Astrocyte (in vitro differentiated cells and primary cell): ENCODE measurements at regions not wholly inside any gene's neighbourhood (a gene's known extent, or its start where the extent isn't known, plus 50 kb on each side); places are given as distances from the start of the nearest gene placed in this dataset.

Experiments used
- DNase-seq: peaks from one replicate; pipeline ENCODE4 v3.0.0-alpha.2; 2010; ENCODE audit warnings: low read depth
- FAIRE-seq: peaks from 2 replicates; lab custom pipeline; 2011; peaks lifted over from hg19 to GRCh38; lab: Jason Lieb, UNC
- H2AFZ ChIP-seq: 2 replicates; pipeline ENCODE4 v1.6.0; 2012; ENCODE audit warnings: low read depth, low read length, inconsistent platforms
- H3K27ac ChIP-seq: 2 replicates; pipeline ENCODE4 v1.5.1; 2011; ENCODE audit warnings: low read depth, low read length, inconsistent platforms
- H3K27me3 ChIP-seq: 2 replicates; pipeline ENCODE4 v1.6.0; 2011; ENCODE audit warnings: low read length, inconsistent platforms; ENCODE audit not compliant: insufficient read depth
- H3K36me3 ChIP-seq: 2 replicates; pipeline ENCODE4 v1.5.1; 2011; ENCODE audit warnings: low read length, inconsistent platforms; ENCODE audit not compliant: insufficient read depth
- H3K4me1 ChIP-seq: 2 replicates; pipeline ENCODE4 v1.5.1; 2011; ENCODE audit warnings: low read length, inconsistent platforms; ENCODE audit not compliant: insufficient read depth
- H3K4me2 ChIP-seq: 2 replicates; pipeline ENCODE4 v1.6.0; 2012; ENCODE audit warnings: low read length, inconsistent platforms
- H3K4me3 ChIP-seq: 2 replicates; pipeline ENCODE4 v1.5.1; 2011; ENCODE audit warnings: low read depth, mild to moderate bottlenecking, low read length, inconsistent platforms; ENCODE audit not compliant: insufficient read depth
- H3K79me2 ChIP-seq: 2 replicates; pipeline ENCODE4 v1.6.0; 2012; ENCODE audit warnings: mild to moderate bottlenecking, low read length, inconsistent platforms; ENCODE audit not compliant: insufficient read depth
- H3K9ac ChIP-seq: 2 replicates; pipeline ENCODE4 v1.6.0; 2012; ENCODE audit warnings: mild to moderate bottlenecking, low read length, inconsistent platforms
- H3K9me3 ChIP-seq: 2 replicates; pipeline ENCODE4 v1.5.1; 2012; ENCODE audit warnings: low read depth, mild to moderate bottlenecking, low read length, inconsistent platforms; ENCODE audit not compliant: insufficient read depth
- H4K20me1 ChIP-seq: 2 replicates; pipeline ENCODE4 v1.6.0; 2012; ENCODE audit warnings: low read length, inconsistent platforms; ENCODE audit not compliant: insufficient read depth
- H3K27ac Mint-ChIP-seq: one replicate; pipeline ENCODE4 v1.8.0; 2021; ENCODE audit warnings: mild to moderate bottlenecking, mixed read lengths; ENCODE audit not compliant: unreplicated experiment
- H3K27me3 Mint-ChIP-seq: one replicate; pipeline ENCODE4 v1.8.0; 2021; ENCODE audit warnings: low read depth, mixed read lengths; ENCODE audit not compliant: unreplicated experiment
- H3K36me3 Mint-ChIP-seq: one replicate; pipeline ENCODE4 v1.8.0; 2021; ENCODE audit warnings: low read depth, mixed read lengths; ENCODE audit not compliant: unreplicated experiment
- H3K4me1 Mint-ChIP-seq: one replicate; pipeline ENCODE4 v1.8.0; 2021; ENCODE audit warnings: low read depth, mixed read lengths; ENCODE audit not compliant: unreplicated experiment
- H3K4me3 Mint-ChIP-seq: one replicate; pipeline ENCODE4 v1.8.0; 2021; ENCODE audit warnings: mild to moderate bottlenecking, moderate library complexity, mixed read lengths; ENCODE audit not compliant: unreplicated experiment
- H3K9me3 Mint-ChIP-seq: one replicate; pipeline ENCODE4 v1.8.0; 2021; ENCODE audit warnings: mild to moderate bottlenecking, mixed read lengths; ENCODE audit not compliant: unreplicated experiment
- EZH2 ChIP-seq: IDR thresholded peaks from 2 replicates; pipeline ENCODE4 v1.6.1; 2012; ENCODE audit warnings: mild to moderate bottlenecking, low read length, inconsistent platforms; ENCODE audit not compliant: insufficient read depth
- TF ChIP-seq, protein P1 (sequence below): IDR thresholded peaks from 2 replicates; pipeline ENCODE4 v1.5.1; 2011; ENCODE audit warnings: low read depth, mild to moderate bottlenecking, inconsistent platforms, low read length, moderate library complexity; ENCODE audit not compliant: insufficient read depth

DNA sequence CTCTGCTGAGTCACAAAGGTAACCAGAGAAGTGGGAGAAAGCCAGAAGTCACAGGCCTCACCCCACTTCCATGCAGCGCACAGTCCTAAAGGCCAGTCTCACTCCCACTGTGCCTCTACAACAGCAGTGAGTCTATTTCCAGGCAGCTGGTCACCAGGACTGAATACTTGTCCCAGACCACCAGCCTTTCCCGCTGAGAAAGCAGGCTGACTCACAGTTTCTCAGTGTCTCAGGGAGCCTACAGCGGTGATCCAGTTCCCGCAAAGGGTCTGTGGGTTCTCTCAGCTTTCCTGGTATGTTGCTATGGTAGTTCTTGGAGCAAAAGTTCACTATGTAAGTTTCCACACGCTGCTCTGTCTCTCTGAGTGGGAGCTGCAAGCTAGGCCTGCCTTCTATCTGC lies 622.5 kb downstream of the RNF144A start:
- H3K27ac ChIP-seq, result peak overlapping the region; percentile 55
- peak; percentile 62 for DNase-seq
- no peak overlapping the region for H3K4me3 ChIP-seq
- H4K20me1 ChIP-seq, result no peaks in the 10 kb centered on the region
- no peaks in the 10 kb centered on the region for H3K36me3 ChIP-seq
- peak overlapping the region; percentile 42 for H3K4me2 ChIP-seq
- FAIRE-seq, result peak; percentile 75
- Mint-ChIP-seq H3K27ac (peak overlapping the region; percentile 98), H3K36me3 (no peaks in the 10 kb centered on the region), H3K9me3 (no peaks in the 10 kb centered on the region), H3K4me1 (peaks cover 22% of the 10 kb centered on the region), H3K27me3 (no peaks in the 10 kb centered on the region), H3K4me3 (no peak overlapping the region)
- no peaks in the 10 kb centered on the region for H3K79me2 ChIP-seq
- no peak overlapping the region for H2AFZ ChIP-seq
- no peak overlapping the region for H3K9ac ChIP-seq
- H3K9me3 ChIP-seq, result no peaks in the 10 kb centered on the region
- no peaks in the 10 kb centered on the region for H3K27me3 ChIP-seq
- TF ChIP-seq, protein P1, sequence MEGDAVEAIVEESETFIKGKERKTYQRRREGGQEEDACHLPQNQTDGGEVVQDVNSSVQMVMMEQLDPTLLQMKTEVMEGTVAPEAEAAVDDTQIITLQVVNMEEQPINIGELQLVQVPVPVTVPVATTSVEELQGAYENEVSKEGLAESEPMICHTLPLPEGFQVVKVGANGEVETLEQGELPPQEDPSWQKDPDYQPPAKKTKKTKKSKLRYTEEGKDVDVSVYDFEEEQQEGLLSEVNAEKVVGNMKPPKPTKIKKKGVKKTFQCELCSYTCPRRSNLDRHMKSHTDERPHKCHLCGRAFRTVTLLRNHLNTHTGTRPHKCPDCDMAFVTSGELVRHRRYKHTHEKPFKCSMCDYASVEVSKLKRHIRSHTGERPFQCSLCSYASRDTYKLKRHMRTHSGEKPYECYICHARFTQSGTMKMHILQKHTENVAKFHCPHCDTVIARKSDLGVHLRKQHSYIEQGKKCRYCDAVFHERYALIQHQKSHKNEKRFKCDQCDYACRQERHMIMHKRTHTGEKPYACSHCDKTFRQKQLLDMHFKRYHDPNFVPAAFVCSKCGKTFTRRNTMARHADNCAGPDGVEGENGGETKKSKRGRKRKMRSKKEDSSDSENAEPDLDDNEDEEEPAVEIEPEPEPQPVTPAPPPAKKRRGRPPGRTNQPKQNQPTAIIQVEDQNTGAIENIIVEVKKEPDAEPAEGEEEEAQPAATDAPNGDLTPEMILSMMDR, result no peak
- no peak for TF ChIP-seq EZH2
- H3K4me1 ChIP-seq, result peaks cover 4% of the 10 kb centered on the region

DNA sequence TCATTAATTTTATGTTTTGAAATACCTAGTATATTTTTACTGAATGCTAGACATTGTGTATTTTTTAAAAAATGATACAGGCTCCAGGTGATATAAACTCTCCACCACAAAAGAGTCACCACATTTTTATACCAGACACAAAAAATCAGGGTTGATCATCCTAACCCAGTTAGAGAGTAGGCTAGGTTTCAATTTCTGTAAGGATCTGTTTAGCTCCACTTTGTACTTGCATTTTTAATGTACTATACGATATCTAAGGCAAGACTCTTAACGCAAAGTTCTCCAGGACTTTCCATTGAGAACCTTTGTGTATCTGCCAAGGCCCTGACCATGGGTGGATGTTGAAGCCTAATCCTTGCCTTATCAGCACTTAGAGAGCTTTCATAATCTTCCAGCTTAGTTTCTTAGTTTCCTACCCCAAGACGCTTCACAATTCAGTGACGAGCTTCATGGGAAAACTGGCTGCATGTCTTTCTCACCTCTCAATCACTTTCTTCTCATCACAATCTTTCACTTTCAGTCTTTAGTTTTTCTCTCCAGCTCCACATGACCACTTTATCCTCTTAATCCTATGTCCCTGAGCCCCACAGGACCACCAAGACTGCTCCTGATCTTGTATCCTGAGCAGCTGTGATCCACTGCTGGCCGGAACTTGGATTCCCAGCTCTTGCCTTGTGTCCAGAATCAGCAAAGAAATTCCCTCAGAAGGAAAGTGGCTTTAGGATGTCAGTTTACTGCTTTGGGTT lies 635.8 kb downstream of the RNF144A start:
- Histone ChIP-seq H3K4me2 (no peak overlapping the region), H3K9me3 (no peaks in the 10 kb centered on the region), H2AFZ (no peak overlapping the region), H3K27ac (no peak overlapping the region), H3K4me3 (no peak overlapping the region), H3K9ac (no peak overlapping the region), H3K36me3 (no peaks in the 10 kb centered on the region), H3K4me1 (no peaks in the 10 kb centered on the region), H4K20me1 (no peaks in the 10 kb centered on the region), H3K79me2 (no peaks in the 10 kb centered on the region), H3K27me3 (no peaks in the 10 kb centered on the region)
- Mint-ChIP-seq H3K27me3 (no peaks in the 10 kb centered on the region), H3K9me3 (no peaks in the 10 kb centered on the region), H3K4me1 (peaks cover 12% of the 10 kb centered on the region), H3K4me3 (no peak overlapping the region), H3K36me3 (no peaks in the 10 kb centered on the region), H3K27ac (no peak overlapping the region)
- DNase-seq (no peak), FAIRE-seq (no peak)
- TF ChIP-seq, protein P1, result no peak
- no peak for TF ChIP-seq EZH2

DNA sequence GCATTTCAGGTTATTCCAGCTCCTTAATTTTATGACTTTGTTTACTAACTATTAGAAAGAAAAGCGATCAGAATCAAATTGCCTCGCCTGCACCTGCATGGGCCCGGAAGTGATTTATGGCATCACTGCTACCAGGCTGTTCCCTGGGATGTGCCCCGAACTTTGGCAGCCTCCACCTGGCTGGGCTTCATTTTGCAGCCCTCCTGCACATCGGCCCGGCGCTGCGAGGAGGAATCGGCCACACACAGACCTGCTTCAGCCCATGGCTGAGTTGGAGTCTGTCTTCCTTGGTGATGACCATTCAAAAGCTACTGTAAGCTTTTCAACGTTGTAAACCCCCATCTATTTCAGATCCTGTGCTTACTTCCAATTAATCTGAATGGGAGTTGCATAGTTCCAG lies 638.0 kb downstream of the RNF144A start:
- H3K9me3 Mint-ChIP-seq, result no peaks in the 10 kb centered on the region
- no peaks in the 10 kb centered on the region for H3K36me3 Mint-ChIP-seq
- no peak overlapping the region for H3K27ac ChIP-seq
- DNase-seq (no peak), FAIRE-seq (no peak)
- H3K4me1 Mint-ChIP-seq, result peaks cover 14% of the 10 kb centered on the region
- no peaks in the 10 kb centered on the region for H3K4me1 ChIP-seq
- H3K9ac ChIP-seq, result no peak overlapping the region
- no peak overlapping the region for H3K4me3 ChIP-seq
- H3K27ac Mint-ChIP-seq, result no peak overlapping the region
- no peaks in the 10 kb centered on the region for H3K9me3 ChIP-seq
- no peak overlapping the region for H3K4me2 ChIP-seq
- no peaks in the 10 kb centered on the region for H3K79me2 ChIP-seq
- no peaks in the 10 kb centered on the region for H4K20me1 ChIP-seq
- H3K4me3 Mint-ChIP-seq, result no peak overlapping the region
- H3K27me3 ChIP-seq, result no peaks in the 10 kb centered on the region
- TF ChIP-seq EZH2, result no peak
- TF ChIP-seq, protein P1, result no peak
- no peaks in the 10 kb centered on the region for H3K27me3 Mint-ChIP-seq
- H2AFZ ChIP-seq, result no peak overlapping the region
- H3K36me3 ChIP-seq, result no peaks in the 10 kb centered on the region
